Cerebellar cortex (tissue), 1 donor: ENCODE measurements at regions not wholly inside any gene's neighbourhood (a gene's known extent, or its start where the extent isn't known, plus 50 kb on each side); places are given as distances from the start of the nearest gene placed in this dataset.
A peak's percentile ranks its signal among the peaks of the same experiment; 100 is the strongest.

ENCODE experiments used
- DNase-seq: peaks from one replicate; pipeline ENCODE4 v3.0.0-alpha.2; 2015; ENCODE audit warnings: low spot score

DNA sequence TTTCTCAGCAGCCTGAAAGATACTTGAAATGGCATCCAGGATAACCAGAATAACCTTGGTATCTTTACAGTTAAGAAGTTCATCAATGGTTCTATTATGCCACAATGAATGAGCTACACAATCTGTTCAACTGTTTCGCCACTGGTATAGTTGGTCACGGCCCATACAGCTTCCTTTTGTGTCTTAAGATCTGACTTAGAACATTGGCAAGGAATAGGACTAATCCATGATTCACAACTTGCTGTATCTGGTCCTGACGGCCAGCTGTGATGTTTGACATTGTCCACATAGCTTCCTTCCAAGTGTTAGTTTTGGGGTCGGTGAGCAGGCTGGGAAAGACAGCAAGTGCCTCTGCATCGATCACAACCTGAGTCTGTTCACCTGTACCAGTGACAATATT lies 113.3 kb upstream of the RAD23B start:
- DNase-seq: no peak

DNA sequence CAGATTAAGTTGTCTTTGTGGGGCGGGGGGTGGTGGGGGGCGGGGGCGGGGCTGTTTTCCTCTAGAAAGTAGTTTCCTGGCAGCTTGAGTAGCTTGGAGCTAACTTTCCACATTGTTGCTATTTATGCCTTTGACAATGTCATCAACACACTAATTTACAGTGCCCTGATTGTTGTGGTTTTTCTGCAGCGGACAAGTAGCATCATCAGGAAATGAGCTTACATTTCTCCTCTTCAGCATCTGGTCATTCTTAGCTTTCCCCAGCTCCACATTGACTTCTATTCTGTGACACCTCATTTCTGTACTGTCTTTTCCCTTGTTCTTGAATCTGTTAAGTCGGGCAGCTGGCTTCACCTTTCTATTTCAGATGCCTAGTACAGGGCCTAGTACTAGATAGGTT lies 112.3 kb upstream of the RAD23B start:
- no peak for DNase-seq

DNA sequence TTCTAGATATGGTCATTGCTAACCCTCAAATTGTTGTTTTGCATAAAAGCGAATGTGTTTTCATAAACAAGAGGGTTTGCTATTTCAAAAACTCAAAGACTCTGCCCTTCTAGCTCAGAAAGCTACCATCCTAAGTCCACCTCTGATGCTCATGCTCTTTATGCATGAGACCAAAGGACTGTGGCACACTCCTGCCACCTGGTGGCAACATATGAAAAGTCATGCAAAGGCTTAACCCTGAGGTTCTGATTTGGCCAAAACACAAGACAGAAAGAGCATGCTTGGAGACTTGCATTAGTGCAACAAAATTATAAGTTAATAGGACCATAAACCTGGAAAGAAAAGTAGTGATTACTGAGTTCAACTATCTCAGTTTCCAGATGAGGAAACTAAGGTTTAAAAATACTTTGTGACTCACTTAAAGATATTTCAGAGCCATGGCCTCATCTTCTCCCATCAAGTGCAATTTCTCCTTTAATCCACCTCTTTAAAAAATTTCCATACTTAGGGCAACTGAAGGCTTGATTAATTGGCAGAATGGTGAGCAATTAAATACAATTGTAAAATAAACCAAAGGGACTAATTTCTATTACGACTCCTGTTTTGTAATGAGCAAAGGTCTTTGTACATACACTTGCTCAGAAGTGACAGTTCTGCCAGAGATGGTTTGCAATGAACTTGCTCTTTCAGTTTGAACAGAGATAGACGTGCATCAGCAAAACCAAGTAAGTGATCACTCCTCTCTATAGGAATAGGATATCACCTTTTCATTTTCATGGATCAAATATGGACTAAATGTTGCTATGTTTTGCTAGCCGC lies 110.7 kb upstream of the RAD23B start:
- peak; percentile 84 for DNase-seq

DNA sequence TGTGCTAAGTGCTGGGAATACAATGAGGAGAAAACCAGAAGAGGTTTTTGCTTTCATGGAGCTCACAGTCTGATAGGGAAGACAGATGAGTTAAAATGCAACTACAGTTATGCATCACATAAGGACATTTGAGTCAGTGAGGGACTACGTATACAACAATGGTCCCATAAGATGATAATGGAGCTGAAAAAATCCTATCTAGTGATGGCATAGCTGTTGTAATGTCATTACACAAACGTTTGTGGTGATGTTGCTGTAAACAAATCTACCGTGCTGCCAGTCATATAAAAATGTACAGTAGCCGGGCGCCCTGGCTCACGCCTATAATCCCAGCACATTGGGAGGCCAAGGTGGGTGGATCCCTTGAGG lies 110.1 kb upstream of the RAD23B start:
- no peak for DNase-seq

DNA sequence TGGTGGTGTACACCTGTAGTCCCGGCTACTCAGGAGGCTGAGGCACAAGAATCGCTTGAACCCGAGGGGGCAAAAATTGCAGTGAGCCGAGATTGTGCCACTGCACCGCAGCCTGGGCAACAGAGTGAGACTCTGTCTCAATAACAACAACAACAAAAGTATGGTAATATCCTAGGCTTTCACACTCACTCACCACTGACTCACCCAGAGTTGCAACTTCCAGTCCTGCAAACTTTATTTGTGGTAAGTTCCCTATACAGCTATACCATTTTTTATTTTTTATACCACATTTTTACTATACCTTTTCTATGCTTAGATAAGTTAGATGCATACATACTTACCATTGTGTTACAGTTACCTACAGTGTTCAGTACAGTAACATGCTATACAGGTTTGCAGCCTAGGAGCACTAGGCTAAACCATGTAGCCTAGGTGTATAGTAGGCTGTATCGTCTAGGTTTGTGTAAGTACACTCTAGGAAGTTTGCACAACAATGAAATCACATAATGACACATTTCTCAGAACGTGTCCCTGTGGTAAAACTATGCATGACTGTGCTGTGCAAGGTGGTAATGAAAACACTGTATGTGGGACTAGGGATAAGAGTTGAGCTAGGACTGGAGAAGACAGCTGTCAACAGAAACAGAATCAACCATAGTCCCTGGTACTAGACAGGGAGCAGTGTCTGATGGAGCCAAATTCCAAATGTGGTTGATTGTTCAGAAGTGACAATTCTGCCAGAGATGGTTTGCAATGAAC lies 109.5 kb upstream of the RAD23B start:
- no peak for DNase-seq

DNA sequence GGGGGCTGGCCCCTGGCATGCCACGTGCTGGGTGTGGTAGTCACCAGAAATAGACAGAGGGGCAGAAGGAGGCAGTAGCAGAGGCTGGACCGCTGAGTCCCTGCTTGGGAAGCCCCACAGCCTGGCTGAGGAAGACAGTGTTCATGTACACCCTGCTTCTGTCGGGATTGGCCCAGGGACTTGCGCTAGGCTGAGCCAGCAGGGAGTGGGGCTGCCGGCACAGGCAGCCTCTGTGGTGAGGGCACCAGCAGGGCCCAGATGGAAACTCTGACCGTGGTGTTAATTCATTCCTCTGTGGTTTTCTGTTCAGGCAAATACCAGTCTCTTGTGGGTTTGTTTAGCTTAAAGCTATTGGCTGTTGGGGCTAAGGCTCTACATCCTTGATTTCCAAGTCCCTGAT lies 108.6 kb upstream of the RAD23B start:
- no peak for DNase-seq

DNA sequence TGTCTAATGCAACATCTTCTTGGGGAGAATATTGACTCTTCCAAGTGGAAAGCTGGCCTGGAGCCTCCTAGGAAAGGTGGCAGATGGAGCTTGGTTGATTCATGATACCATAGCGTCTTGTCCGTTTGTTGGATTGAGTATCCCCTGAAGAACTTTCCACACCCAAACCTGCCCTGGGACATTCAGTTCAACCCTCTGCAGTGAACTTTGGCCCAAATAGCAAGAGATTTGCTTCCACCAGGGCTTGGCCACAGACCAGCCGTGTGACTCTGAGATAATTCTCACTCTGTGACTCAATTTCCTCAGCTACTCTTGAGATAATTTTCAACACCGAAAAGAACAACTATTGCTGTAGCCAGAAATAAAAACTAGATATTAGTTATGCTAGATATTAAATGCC lies 108.0 kb upstream of the RAD23B start:
- no peak for DNase-seq

DNA sequence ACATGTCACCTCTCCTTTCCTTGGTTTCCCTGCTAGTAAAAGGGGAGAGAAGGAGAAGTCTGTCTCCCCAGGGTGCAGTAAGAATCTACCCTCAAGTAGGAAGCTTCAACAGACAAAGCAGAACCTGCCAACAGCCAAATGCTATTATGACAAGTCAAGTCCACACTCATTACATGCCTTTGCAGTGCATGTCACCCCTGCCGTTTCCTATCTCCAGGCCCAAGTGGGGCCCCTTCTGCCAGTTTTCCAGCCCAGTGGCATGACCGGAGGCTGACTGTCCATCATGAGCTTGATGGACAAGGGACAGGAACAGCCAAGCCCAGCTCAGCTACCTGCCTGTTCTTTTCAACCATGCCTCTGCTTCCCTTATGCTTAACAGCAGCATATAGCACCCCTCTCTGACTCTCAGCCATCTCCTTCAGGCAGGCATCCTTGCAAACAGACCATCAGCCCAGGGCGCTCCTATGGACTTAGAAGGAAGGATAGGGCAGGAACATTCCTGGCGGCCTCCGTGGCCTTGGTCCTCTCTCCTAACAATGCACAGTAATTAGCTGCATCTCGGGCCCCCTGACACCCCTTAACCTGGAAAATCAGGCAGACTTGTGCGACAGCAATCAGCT lies 107.2 kb upstream of the RAD23B start:
- DNase-seq: no peak

DNA sequence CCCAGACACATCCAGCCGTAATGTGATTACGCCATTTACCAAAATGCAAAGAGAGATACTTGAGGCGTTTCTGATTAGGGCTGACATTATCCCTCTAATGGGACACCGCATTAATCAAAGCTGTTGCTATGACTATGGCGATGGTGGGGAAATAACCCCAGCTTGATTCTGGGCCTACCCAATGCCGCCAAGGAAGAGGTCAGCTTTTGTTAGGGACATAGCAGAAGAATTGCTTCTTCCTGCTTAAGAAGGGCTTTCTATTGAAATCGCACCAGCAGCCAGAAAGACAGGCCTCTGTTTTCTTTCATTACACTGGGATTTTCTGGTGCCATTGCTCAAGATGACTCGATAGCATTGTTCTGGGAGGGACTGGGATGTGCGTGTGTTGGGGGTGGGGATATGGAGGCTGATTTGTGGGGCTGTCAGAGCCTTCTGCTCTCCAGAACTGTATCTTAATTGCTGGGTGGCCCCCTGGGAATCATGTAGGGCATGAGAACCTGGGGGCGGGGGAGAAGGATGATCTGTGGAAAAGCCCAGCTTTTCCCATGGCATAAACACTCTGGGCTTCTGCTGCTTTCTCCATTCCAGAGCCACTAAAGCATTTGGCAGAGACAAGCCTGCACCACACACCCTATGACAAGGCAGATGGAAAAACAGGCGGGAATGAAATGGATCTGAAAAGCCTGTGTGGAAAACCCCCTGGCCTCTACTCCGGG lies 106.5 kb upstream of the RAD23B start:
- no peak for DNase-seq

DNA sequence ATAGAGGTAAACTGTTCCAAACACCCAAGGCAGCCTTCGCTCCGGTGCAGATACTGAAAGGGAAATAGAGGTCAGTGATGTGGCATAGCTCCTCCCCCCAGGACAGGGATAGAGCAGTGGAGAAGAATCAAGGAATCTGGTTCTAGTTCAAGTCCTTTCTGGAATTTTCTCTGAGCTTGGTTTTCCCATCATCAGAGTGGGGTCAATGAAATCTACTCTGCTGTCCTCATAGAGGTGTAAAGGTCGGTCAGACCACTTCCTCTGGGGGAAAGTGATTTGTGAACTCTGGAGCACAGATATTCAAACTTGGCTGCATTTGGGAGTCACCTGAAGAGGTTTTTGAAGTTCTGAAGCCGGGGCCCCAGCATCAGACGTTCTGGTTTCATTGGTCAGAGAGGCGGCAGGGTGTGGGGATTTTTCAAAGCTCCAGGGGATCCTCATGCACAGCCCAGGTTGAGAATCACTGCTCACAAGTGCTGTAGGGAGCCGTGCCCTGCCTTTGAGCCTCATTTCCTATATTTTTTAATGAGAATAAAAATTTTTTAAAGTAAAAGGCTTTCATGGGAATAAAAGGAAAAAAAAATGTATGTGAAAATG lies 105.7 kb upstream of the RAD23B start:
- no peak for DNase-seq

DNA sequence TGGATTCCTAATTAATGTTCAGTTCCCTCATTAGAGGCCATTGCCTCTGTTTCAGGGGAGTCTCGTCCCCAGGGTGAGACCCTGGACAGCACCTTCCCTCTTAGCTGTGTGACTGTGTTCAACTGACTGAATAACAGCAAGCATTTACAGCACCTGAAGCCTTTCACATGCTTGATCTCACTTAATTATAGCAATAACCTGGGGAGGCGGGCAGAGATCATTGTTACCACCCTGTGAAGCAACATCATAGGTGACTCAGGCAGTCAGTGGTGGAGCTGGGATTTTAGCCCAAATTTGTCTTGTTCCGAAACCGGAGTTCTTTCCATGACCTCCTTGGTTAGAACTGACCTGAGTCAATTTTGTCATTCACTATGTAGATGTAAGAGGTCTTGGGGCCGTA lies 105.2 kb upstream of the RAD23B start:
- no peak for DNase-seq

DNA sequence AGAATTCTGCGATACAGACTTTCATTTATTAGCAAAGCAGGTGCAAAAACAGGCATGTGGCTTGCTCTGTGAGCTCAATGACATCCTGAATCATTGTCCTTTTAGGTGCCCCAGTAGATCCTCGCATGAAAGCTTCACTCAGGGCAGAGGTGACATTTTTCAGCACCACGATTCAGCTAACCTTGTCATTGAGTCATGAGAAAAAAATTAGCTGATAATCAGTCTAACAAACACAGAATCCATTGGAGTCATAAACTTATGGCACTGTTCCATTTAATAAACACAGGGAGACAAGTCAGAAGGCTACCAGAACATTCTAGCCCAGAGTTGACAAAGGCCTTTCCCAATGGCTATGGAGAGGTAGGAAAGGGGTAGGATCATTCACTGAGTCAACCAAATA lies 104.8 kb upstream of the RAD23B start:
- no peak for DNase-seq

DNA sequence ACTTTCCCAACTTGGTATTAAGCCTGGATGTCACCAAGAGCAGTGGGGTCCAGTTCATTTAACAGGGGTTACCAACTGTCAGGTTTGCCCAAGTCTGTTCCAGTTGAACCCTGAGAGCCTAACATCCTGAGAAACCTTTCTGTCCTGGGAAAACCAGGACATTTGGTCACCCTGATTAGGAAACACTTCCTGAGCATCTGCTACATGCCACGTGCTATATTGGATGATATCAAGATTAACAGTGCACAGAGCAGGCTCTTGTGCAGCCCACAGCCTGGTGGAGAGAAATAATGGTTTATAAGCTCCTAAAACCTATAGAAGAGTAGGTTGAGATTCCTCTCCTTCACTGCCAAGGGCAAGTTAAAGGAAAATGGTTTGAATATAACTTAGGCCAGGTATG lies 102.9 kb upstream of the RAD23B start:
- DNase-seq: no peak

DNA sequence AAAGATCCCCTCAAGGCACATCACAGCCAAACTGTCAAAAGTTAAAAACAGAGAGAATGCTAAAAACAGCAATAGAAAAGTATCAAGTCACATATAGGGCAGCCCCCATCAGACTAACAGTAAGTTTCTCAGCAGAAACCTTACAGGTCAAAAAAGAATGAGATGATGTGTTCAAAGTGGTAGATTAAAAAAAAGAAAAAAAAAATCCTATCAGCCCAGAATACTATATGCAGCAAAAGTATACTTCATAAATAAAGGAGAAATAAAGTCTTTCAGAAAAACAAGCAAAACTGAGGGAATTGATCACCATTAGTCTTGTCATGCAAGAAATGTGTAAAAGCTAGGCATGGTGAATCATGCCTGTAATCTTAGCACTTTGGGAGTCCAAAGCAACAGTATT lies 99.9 kb upstream of the RAD23B start:
- DNase-seq: no peak

DNA sequence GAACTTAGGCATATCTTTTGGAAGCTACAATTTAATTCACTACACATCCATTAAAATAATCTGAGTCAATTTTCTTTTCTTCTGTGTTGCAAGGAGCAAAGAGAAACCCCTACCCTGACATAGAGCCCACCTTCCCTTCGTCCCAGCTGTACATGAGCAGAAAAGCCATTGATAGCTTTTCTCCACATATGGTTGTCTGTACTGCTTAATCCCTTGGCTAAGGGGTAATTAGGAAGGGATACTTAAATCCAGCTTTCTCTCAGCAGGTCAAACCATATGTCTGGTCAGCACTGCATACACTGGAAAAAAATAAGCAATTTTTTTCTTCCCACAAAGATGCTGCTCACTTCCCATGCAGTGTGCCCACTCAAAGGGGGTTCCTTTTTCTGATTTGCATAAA lies 94.7 kb upstream of the RAD23B start:
- no peak for DNase-seq

DNA sequence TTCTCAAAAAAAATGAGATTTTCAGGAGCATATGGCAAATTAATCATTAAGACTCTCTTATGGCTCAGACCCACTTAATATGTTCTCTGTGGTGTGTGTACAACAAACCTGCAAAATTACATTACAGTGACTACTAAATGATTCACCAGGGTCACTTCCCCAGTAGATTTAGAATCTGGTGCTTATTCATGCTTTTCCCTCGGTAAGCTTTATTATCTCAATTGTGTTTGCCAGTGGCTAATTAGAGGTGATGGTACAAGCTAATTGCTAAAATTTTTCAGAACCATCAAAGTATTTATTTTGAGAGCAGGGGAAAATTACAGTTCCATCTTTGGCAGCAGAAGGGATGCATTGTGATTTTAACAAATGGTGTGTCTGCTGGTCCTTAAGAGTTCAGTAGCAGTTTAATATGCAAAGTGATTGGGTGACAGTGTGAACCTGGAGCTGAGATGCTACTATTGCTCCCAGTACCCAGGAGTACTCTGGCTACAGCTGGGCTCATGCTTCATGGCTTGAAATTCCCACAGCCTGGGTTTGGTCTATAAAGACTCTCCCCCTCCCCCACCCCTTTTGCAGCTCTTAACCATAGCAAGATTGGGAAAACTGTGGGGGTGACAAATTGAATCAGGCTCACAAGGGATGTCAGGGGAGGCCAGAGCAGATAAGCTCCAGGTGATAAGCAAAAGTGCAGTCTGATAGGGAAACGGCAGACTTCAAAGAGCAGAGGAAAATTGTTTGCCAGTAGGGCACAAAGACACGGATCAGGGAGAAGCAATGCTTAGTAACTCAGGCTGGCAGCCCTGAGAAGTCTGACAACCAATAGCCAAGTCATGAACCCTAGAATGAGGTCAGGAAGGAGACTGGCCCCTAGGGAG lies 92.8 kb upstream of the RAD23B start:
- DNase-seq: no peak

DNA sequence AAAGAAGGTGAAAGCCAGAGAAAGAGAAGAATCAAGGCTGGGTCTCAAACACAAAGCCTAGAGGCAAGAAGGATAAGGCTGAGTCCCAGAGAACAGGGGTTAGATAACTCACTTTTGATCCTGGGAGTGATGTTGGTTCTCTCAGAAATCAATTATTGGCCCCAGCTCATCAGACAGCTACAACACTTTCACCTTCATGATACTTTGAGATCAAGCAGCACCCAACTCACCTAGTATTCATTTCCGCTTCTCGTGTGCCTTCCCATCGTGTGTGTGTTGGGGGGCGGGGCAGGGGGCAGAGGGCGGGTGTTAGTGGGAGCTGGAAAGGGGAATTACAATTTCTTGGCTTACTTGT lies 92.2 kb upstream of the RAD23B start:
- DNase-seq: no peak

DNA sequence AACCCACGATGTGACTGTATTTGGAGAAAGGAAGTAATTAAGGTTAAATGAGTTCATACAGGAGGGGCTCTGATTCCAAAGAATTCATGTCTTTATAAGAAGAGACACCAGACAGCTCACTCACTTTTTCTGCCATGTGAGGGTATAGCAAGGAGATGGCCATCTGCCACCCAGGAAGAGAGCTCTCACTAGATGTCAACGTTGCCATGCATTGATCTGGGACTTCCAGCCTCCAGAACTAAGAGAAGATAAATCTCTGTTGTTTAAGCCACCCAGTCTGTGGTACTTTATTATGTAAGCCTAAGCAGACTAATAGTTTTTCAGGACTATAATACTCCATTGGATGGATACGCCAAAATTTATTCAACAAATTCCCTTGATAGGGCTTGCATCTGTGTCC lies 89.8 kb upstream of the RAD23B start:
- no peak for DNase-seq

DNA sequence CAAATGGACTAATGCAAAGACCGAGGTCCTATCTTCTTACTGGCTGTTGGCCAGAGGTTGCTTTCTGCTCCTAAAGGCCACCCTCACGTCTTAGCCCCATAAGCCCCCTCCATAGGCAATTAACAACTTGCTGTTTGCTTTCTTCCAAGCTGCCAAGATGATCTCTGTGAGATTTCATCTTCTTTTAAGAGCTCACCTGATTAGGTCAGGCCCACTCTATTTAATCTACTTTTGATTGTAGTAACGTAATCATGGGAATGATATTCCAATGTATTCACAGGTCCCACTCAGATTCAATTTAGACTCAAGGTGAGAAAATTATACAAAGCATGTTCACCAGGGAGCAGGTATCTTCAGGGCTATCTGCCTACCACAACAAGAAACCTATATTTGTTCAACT lies 84.4 kb upstream of the RAD23B start:
- DNase-seq: no peak

DNA sequence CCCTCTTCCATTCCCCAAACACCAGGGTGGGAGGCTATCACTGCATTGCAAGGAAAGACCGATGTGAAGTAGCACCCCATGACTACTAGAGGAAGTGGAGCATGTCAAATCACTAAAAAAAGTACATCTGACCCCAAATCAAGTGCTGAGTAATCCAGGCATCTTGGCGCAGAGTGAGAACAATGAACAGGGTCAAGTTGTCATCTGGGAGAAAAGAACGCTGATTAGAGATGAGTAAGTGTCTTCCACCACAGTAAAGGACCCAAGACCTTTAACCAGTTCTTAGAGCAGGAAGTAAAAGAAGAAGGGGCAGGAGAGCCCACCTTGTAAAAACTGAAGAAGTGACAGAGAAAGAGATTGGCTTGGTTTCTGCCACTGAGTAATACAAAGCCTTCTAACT lies 75.0 kb upstream of the RAD23B start:
- no peak for DNase-seq

DNA sequence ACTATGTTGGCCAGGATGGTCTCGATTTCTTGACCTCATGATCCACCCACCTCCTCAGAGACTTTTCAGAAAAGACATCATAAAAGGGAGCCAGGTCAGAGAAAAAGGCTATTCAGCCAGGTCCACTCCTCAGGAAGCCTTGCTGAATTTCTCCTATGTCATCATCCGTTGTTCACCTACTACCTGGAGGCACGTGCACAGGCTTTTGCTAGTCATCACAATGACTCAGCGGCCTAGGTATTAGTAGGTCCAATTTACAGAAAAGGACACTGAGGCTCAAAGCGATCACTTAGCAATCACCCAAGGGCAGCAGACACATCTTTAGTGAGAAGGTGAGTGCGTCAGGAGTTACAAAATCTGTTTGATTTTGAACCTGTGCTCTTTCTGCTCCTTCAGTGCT lies 72.3 kb upstream of the RAD23B start:
- no peak for DNase-seq
